GM12892 (cell line): ENCODE measurements at regions not wholly inside any gene's neighbourhood (a gene's known extent, or its start where the extent isn't known, plus 50 kb on each side); places are given as distances from the start of the nearest gene placed in this dataset.

ENCODE experiments used
- POLR2A ChIP-seq: IDR thresholded peaks from 2 replicates; pipeline ENCODE4 v1.6.1; 2011; ENCODE audit warnings: low read depth, low read length, control low read depth
- POLR2AphosphoS5 ChIP-seq: IDR thresholded peaks from 2 replicates; pipeline ENCODE4 v1.6.1; 2011; ENCODE audit warnings: low read depth, low read length, control low read depth
- TAF1 ChIP-seq: IDR thresholded peaks from 2 replicates; pipeline ENCODE4 v1.6.1; 2011; ENCODE audit warnings: low read depth, mild to moderate bottlenecking, control low read depth, low read length, borderline replicate concordance

DNA sequence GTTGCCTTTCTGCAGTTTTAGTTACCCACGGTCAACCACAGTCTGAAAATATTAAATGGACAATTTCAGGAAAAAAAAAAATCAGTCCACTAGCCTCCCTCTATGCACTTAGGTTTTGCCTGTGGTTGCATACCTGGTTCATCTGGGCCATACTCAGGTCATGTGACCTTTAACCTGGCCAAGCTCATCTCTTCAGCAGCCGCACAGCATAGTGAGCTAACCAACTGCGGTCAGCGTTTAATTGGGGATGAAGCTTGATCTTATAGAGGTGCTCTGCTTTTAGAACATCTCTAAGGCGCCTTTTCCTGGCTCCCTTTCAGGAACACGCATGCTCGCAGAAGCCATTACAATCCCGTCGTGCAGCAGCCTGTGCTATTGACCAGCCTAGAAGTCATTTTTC lies 177.2 kb upstream of the HMGA2 start:
- no peak for TF ChIP-seq POLR2AphosphoS5
- no peak for TF ChIP-seq POLR2A
- no peak for TF ChIP-seq TAF1
